SK-N-SH treated with all-trans-retinoic acid at 6 μM for 48 hours (cell line): ENCODE measurements at regions not wholly inside any gene's neighbourhood (a gene's known extent, or its start where the extent isn't known, plus 50 kb on each side); places are given as distances from the start of the nearest gene placed in this dataset.

Source experiments
- CSRNP3 ChIP-seq: fragments of 250-450 bp; sonication (Bioruptor Pico); IDR thresholded peaks from 2 replicates; pipeline ENCODE4 v1.5.1; 2021; ENCODE audit warnings: mild to moderate bottlenecking, moderate library complexity
- ISL1 ChIP-seq: fragments of 250-450 bp; sonication (Bioruptor Pico); IDR thresholded peaks from 2 replicates; pipeline ENCODE4 v2.1.2; 2022; ENCODE audit warnings: mild to moderate bottlenecking, moderate library complexity
- OSR1 ChIP-seq: fragments of 250-450 bp; sonication (Bioruptor Pico); IDR thresholded peaks from 2 replicates; pipeline ENCODE4 v1.8.0; 2022; ENCODE audit warnings: moderate library complexity, mild to moderate bottlenecking, inconsistent platforms
- PPARA ChIP-seq: fragments of 250-450 bp; sonication (Bioruptor Pico); IDR thresholded peaks from 2 replicates; pipeline ENCODE4 v1.5.0; 2020; ENCODE audit warnings: mild to moderate bottlenecking, borderline replicate concordance
- RARB ChIP-seq: fragments of 250-450 bp; sonication (Bioruptor Pico); IDR thresholded peaks from 2 replicates; pipeline ENCODE4 v1.8.0; 2021; ENCODE audit warnings: mild to moderate bottlenecking, moderate library complexity
- TCF4 ChIP-seq: fragments of 250-450 bp; sonication (Bioruptor Pico); IDR thresholded peaks from 2 replicates; pipeline ENCODE4 v1.8.0; 2021; ENCODE audit warnings: mild to moderate bottlenecking, moderate library complexity, borderline replicate concordance
- ZC3H10 ChIP-seq: fragments of 250-450 bp; sonication (Bioruptor Pico); IDR thresholded peaks from 2 replicates; pipeline ENCODE4 v1.5.1; 2021; ENCODE audit warnings: mild to moderate bottlenecking, moderate library complexity
- ZFP3 ChIP-seq: fragments of 250-450 bp; sonication (Bioruptor Pico); IDR thresholded peaks from 2 replicates; pipeline ENCODE4 v1.5.0; 2020; ENCODE audit warnings: mild to moderate bottlenecking, moderate library complexity
- ZFP30 ChIP-seq: fragments of 450-650 bp; formaldehyde crosslinking; IDR thresholded peaks from 2 replicates; pipeline ENCODE4 v1.5.0; 2022; ENCODE audit warnings: mild to moderate bottlenecking, moderate library complexity
- ZNF70 ChIP-seq: fragments of 450-650 bp; formaldehyde crosslinking; IDR thresholded peaks from 2 replicates; pipeline ENCODE4 v1.5.0; 2020; ENCODE audit warnings: mild to moderate bottlenecking, moderate library complexity
- ZNF8 ChIP-seq: fragments of 450-650 bp; formaldehyde crosslinking; IDR thresholded peaks from 2 replicates; pipeline ENCODE4 v1.5.0; 2020; ENCODE audit warnings: mild to moderate bottlenecking, moderate library complexity
- TF ChIP-seq, protein P1 (sequence below): fragments of 250-450 bp; sonication (Bioruptor Pico); IDR thresholded peaks from 2 replicates; pipeline ENCODE4 v1.5.0; 2020; ENCODE audit warnings: mild to moderate bottlenecking, moderate library complexity
- TF ChIP-seq, protein P2 (sequence below): fragments of 250-450 bp; sonication (Bioruptor Pico); IDR thresholded peaks from 2 replicates; pipeline ENCODE4 v1.8.0; 2021; ENCODE audit warnings: low read depth, mild to moderate bottlenecking, moderate library complexity, borderline replicate concordance

DNA sequence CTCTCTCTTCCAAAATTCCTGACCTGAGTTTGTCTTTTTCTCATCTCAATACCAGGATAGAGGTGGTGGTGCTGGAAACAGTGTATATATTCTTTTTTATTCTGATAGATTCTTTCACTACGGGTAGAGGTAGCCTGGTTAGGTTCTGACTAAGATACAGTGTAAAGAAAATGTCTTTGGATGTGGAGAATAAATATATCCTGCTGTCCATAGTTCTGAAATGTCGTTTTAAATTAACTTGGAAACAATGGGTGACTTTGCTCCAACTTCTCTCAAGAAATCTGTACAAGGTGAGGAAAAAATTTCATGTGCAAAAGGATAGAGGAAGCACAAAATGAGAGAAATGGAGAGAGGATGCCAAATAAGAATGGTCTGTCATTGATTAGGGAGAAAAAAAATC, 546.1 kb downstream of the GBA3 start:
- TF ChIP-seq RARB (CRISPR knock-in tag) (no peak), TCF4 (CRISPR knock-in tag) (no peak), OSR1 (no peak), ZC3H10 (CRISPR knock-in tag) (no peak), ISL1 (CRISPR knock-in tag) (no peak), CSRNP3 (CRISPR knock-in tag) (no peak), ZFP30 (CRISPR knock-in tag) (no peak), ZFP3 (CRISPR knock-in tag) (no peak), PPARA (CRISPR knock-in tag) (no peak), ZNF8 (no peak), ZNF70 (no peak)
- TF ChIP-seq, protein P1, sequence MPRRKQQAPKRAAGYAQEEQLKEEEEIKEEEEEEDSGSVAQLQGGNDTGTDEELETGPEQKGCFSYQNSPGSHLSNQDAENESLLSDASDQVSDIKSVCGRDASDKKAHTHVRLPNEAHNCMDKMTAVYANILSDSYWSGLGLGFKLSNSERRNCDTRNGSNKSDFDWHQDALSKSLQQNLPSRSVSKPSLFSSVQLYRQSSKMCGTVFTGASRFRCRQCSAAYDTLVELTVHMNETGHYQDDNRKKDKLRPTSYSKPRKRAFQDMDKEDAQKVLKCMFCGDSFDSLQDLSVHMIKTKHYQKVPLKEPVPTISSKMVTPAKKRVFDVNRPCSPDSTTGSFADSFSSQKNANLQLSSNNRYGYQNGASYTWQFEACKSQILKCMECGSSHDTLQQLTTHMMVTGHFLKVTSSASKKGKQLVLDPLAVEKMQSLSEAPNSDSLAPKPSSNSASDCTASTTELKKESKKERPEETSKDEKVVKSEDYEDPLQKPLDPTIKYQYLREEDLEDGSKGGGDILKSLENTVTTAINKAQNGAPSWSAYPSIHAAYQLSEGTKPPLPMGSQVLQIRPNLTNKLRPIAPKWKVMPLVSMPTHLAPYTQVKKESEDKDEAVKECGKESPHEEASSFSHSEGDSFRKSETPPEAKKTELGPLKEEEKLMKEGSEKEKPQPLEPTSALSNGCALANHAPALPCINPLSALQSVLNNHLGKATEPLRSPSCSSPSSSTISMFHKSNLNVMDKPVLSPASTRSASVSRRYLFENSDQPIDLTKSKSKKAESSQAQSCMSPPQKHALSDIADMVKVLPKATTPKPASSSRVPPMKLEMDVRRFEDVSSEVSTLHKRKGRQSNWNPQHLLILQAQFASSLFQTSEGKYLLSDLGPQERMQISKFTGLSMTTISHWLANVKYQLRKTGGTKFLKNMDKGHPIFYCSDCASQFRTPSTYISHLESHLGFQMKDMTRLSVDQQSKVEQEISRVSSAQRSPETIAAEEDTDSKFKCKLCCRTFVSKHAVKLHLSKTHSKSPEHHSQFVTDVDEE (CRISPR knock-in tag), result no peak
- TF ChIP-seq, protein P2, sequence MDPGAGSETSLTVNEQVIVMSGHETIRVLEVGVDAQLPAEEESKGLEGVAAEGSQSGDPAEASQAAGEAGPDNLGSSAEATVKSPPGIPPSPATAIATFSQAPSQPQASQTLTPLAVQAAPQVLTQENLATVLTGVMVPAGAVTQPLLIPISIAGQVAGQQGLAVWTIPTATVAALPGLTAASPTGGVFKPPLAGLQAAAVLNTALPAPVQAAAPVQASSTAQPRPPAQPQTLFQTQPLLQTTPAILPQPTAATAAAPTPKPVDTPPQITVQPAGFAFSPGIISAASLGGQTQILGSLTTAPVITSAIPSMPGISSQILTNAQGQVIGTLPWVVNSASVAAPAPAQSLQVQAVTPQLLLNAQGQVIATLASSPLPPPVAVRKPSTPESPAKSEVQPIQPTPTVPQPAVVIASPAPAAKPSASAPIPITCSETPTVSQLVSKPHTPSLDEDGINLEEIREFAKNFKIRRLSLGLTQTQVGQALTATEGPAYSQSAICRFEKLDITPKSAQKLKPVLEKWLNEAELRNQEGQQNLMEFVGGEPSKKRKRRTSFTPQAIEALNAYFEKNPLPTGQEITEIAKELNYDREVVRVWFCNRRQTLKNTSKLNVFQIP (CRISPR knock-in tag), result no peak
